Retinal pigment epithelial cell (primary cell): ENCODE measurements at regions not wholly inside any gene's neighbourhood (a gene's known extent, or its start where the extent isn't known, plus 50 kb on each side); places are given as distances from the start of the nearest gene placed in this dataset.

Experiments used
- DNase-seq: peaks from one replicate; pipeline ENCODE4 v3.0.0-alpha.2; 2010; ENCODE audit warnings: low read depth
- H3K4me3 ChIP-seq: 2 replicates; pipeline ENCODE4 v1.5.1; 2011; ENCODE audit warnings: mild to moderate bottlenecking, low read length, control low read depth, moderate library complexity
- TF ChIP-seq, protein P1 (sequence below): conservative IDR thresholded peaks from 2 replicates; pipeline ENCODE4 v1.5.1; 2011; ENCODE audit warnings: low read depth, low read length, control low read depth, inconsistent platforms

- no peak for DNase-seq
- no peak overlapping the region for H3K4me3 ChIP-seq
- TF ChIP-seq, protein P1, sequence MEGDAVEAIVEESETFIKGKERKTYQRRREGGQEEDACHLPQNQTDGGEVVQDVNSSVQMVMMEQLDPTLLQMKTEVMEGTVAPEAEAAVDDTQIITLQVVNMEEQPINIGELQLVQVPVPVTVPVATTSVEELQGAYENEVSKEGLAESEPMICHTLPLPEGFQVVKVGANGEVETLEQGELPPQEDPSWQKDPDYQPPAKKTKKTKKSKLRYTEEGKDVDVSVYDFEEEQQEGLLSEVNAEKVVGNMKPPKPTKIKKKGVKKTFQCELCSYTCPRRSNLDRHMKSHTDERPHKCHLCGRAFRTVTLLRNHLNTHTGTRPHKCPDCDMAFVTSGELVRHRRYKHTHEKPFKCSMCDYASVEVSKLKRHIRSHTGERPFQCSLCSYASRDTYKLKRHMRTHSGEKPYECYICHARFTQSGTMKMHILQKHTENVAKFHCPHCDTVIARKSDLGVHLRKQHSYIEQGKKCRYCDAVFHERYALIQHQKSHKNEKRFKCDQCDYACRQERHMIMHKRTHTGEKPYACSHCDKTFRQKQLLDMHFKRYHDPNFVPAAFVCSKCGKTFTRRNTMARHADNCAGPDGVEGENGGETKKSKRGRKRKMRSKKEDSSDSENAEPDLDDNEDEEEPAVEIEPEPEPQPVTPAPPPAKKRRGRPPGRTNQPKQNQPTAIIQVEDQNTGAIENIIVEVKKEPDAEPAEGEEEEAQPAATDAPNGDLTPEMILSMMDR = no peak
Observed at GRCh38 chr16:13808102-13808501, 111.9 kb upstream of the ERCC4 start.

GRCh38 chr16:13809765-13810164 is 110.2 kb upstream of the ERCC4 start:
- TF ChIP-seq, protein P1 = no peak
- no peak for DNase-seq
- H3K4me3 ChIP-seq = no peak overlapping the region

DNA sequence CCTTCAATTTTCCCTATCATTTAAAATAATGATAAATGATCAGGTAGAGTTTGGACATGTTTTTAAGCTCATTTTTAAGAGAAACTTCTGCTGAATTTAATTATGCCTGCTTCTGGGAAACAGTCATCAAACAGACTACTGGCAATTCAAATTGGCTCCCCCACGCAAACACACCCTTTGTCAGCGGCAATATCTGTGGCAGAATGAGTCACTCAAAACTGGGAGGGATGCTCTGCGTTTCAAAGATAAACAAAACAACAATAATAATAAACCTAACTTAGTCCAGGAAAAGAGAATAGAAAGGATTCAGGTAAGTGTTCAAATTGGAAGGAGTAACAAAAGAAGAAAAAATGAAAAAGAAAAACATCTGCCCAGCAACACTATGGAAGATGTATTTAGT is 108.1 kb upstream of the ERCC4 start:
- H3K4me3 ChIP-seq = no peak overlapping the region
- no peak for DNase-seq
- TF ChIP-seq, protein P1 = no peak

DNA sequence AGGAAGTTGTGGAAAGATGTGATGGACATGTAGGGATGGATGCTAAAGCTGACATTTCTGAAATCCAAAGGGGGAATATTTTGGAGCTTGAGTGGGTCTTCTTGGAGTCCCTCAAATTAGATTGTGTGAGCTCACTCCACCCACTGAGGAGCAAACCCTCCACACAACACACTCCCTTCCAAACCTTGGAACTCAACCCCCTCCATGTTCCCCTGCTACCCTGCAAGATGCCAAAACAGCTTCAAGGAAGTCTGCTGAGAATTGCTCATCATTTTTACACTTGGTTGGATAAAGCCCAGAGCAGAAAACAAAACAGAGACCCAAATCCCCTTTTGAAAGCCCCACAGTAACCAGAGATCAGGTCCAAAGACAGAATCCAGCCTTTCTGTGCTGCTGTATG is 103.3 kb upstream of the ERCC4 start:
- DNase-seq = no peak
- H3K4me3 ChIP-seq = no peak overlapping the region
- TF ChIP-seq, protein P1 = no peak

GRCh38 chr16:13823501-13823900 is 96.5 kb upstream of the ERCC4 start:
- TF ChIP-seq, protein P1 = no peak
- H3K4me3 ChIP-seq = no peak overlapping the region
- DNase-seq = no peak

GRCh38 chr16:13829697-13830299 is 90.2 kb upstream of the ERCC4 start:
- H3K4me3 ChIP-seq = no peak overlapping the region
- TF ChIP-seq, protein P1 = no peak
- no peak for DNase-seq

DNA sequence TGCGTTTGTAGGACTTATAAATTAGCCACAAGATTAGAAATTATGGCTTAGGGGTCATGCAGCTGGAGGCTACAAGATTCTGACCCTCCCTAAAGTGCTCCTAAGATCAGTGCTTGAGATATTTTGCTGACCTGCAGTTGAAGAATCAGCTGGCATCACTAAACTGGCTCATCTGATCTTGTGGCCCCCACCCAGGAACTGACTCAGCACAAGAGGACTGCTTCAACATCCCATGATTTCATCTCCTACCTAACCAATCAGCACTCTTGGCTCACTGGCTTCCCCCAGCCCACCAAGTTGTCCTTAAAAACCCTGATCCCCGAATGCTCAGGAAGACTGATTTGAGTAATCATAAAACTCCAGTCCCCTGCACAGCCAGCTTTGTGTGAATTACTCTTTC is 86.4 kb upstream of the ERCC4 start:
- TF ChIP-seq, protein P1 = no peak
- no peak for DNase-seq
- no peak overlapping the region for H3K4me3 ChIP-seq
